IMR-90 (cell line): ENCODE measurements at regions not wholly inside any gene's neighbourhood (a gene's known extent, or its start where the extent isn't known, plus 50 kb on each side); places are given as distances from the start of the nearest gene placed in this dataset.

ENCODE experiments used
- ATAC-seq: fragments of 200-7000 bp; cut with Tn5 transposase; 2 replicates; pipeline ENCODE4 v1.9.1; 2020; ENCODE audit warnings: low read depth, mild to moderate bottlenecking, moderate library complexity
- BruUV-seq: library from RNA; stranded (reverse); fragments of 400-500 nt; replicated peaks from 2 replicates; lab custom pipeline; 2021; lab: Mats Ljungman, UMichigan
- CTCF ChIA-PET: fragments of 300-600 bp; formaldehyde crosslinking; extraction: SDS; loops from one replicate; lab custom pipeline; 2021; ENCODE audit warnings: antibody characterized with exemption; lab: Yijun Ruan, JAX
- POLR2A ChIA-PET: fragments of 300-600 bp; sonication (Branson Sonifier 250); formaldehyde crosslinking; loops from one replicate; lab custom pipeline; 2022; ENCODE audit warnings: antibody characterized with exemption; ENCODE audit not compliant: unreplicated experiment; lab: Charles Lee
- DNase-seq: peaks from one replicate; pipeline ENCODE4 v3.0.0; 2013
- H2AFZ ChIP-seq: replicated peaks from 2 replicates; pipeline ENCODE3; 2013; ENCODE audit warnings: low read length, mild to moderate bottlenecking; ENCODE audit not compliant: poor library complexity
- H2AK5ac ChIP-seq: 2 replicates; pipeline ENCODE4 v1.6.1; 2013; ENCODE audit warnings: low read depth, low read length, inconsistent platforms
- H2AK9ac ChIP-seq: replicated peaks from 2 replicates; pipeline ENCODE3; 2013; ENCODE audit warnings: mild to moderate bottlenecking, low read depth, low read length, moderate library complexity; ENCODE audit not compliant: poor library complexity
- H2BK120ac ChIP-seq: 2 replicates; pipeline ENCODE4 v1.6.1; 2013; ENCODE audit warnings: low read depth, low read length, inconsistent platforms
- H2BK15ac ChIP-seq: 3 replicates; pipeline ENCODE4 v1.6.1; 2013; ENCODE audit warnings: low read depth, low read length, inconsistent platforms
- H2BK20ac ChIP-seq: 2 replicates; pipeline ENCODE4 v1.6.1; 2013; ENCODE audit warnings: low read depth, mild to moderate bottlenecking, inconsistent platforms, low read length, moderate library complexity
- H2BK5ac ChIP-seq: 2 replicates; pipeline ENCODE4 v1.6.1; 2013; ENCODE audit warnings: mild to moderate bottlenecking, low read depth, low read length, inconsistent platforms; ENCODE audit not compliant: poor library complexity, severe bottlenecking
- H3K14ac ChIP-seq: replicated peaks from 2 replicates; pipeline ENCODE4 v1.6.1; 2013; ENCODE audit warnings: low read depth, low read length, inconsistent platforms
- H3K18ac ChIP-seq: 2 replicates; pipeline ENCODE4 v1.6.1; 2013; ENCODE audit warnings: low read depth, low read length, control low read depth
- H3K23ac ChIP-seq: 2 replicates; pipeline ENCODE4 v1.6.1; 2013; ENCODE audit warnings: low read depth, low read length, inconsistent platforms
- H3K27ac ChIP-seq: 2 replicates; pipeline ENCODE4 v1.5.1; 2013; ENCODE audit warnings: mild to moderate bottlenecking, control low read depth, low read length; ENCODE audit not compliant: insufficient read depth
- H3K27me3 ChIP-seq: 2 replicates; pipeline ENCODE4 v1.6.1; 2013; ENCODE audit warnings: low read length; ENCODE audit not compliant: control insufficient read depth, insufficient read depth
- H3K36me3 ChIP-seq: 2 replicates; pipeline ENCODE4 v1.6.1; 2013; ENCODE audit warnings: low read length, mixed read lengths; ENCODE audit not compliant: control insufficient read depth, insufficient read depth
- H3K4ac ChIP-seq: 2 replicates; pipeline ENCODE4 v1.6.1; 2013; ENCODE audit warnings: low read depth, low read length, inconsistent platforms
- H3K4me1 ChIP-seq: 2 replicates; pipeline ENCODE4 v1.6.1; 2013; ENCODE audit warnings: low read length, mixed read lengths; ENCODE audit not compliant: control insufficient read depth, insufficient read depth
- H3K4me2 ChIP-seq: 2 replicates; pipeline ENCODE4 v1.6.1; 2013; ENCODE audit warnings: low read depth, mild to moderate bottlenecking, control low read depth, low read length, moderate library complexity
- H3K4me3 ChIP-seq: 2 replicates; pipeline ENCODE4 v1.5.1; 2013; ENCODE audit warnings: low read depth, mild to moderate bottlenecking, control low read depth, low read length, moderate library complexity; ENCODE audit not compliant: insufficient read depth
- H3K56ac ChIP-seq: 2 replicates; pipeline ENCODE4 v1.6.1; 2013; ENCODE audit warnings: low read length, inconsistent platforms; ENCODE audit not compliant: insufficient read depth; ENCODE audit errors: extremely low read depth
- H3K79me1 ChIP-seq, 2 experiments: 2 replicates each; pipeline ENCODE4 v1.6.1; 2013; ENCODE audit warnings: low read length in 2 of 2, inconsistent platforms in 1 of 2, low read depth in 1 of 2
- H3K9ac ChIP-seq: 2 replicates; pipeline ENCODE4 v1.6.1; 2013; ENCODE audit warnings: low read depth, low read length, control low read depth
- H3K9me1 ChIP-seq: 2 replicates; pipeline ENCODE4 v1.6.1; 2013; ENCODE audit warnings: low read length, inconsistent platforms; ENCODE audit not compliant: insufficient read depth
- H3K9me3 ChIP-seq: 2 replicates; pipeline ENCODE4 v1.6.1; 2013; ENCODE audit warnings: low read length; ENCODE audit not compliant: control insufficient read depth, insufficient read depth
- H4K20me1 ChIP-seq: 2 replicates; pipeline ENCODE4 v1.6.1; 2013; ENCODE audit warnings: low read length, inconsistent platforms; ENCODE audit not compliant: insufficient read depth
- H4K5ac ChIP-seq: 2 replicates; pipeline ENCODE4 v1.6.1; 2013; ENCODE audit warnings: mild to moderate bottlenecking, low read depth, low read length, control low read depth
- H4K8ac ChIP-seq, 2 experiments: 2 replicates each; pipeline ENCODE4 v1.6.1; 2013; ENCODE audit warnings: low read depth in 2 of 2, low read length in 2 of 2, control low read depth in 1 of 2, inconsistent platforms in 1 of 2
- H4K91ac ChIP-seq: 2 replicates; pipeline ENCODE4 v1.6.1; 2013; ENCODE audit warnings: low read depth, low read length, inconsistent platforms; ENCODE audit not compliant: insufficient read depth
- BHLHE40 ChIP-seq: fragments of 150-350 bp; IDR thresholded peaks from 2 replicates; pipeline ENCODE4 v1.6.1; 2016; ENCODE audit warnings: mild to moderate bottlenecking, low read depth, low read length
- CHD1 ChIP-seq: IDR thresholded peaks from 2 replicates; pipeline ENCODE4 v1.6.1; 2012; ENCODE audit warnings: low read depth, low read length, improper control_type of control experiment
- WGBS, 2 experiments: methylation state at CpG; one replicate each; pipeline versions ENCODE4 v1.1.5 to v1.1.7; 2013; ENCODE audit warnings: missing lambda C conversion rate in 2 of 2; ENCODE audit not compliant: insufficient read length in 1 of 2; ENCODE audit errors: extremely low coverage in 2 of 2; 5-methylcytosine and 5-hydroxymethylcytosine counted together
- dilution Hi-C: fragments of 300-500 bp; cut with HindIII; formaldehyde crosslinking; loops from one replicate; pipeline ENCODE4 v1.14.3; 2018; ENCODE audit warnings: low sequenced_read_pairs; ENCODE audit not compliant: unreplicated experiment
- in situ Hi-C: fragments of 300-500 bp; cut with MboI; formaldehyde crosslinking; loops from 3 replicates; pipeline ENCODE4 v1.14.3; 2019; ENCODE audit warnings: low sequenced_read_pairs, inconsistent platforms, mixed read lengths
- intact Hi-C: fragments of 100-400 bp; cut with micrococcal nuclease; formaldehyde crosslinking; loops from 2 replicates; pipeline ENCODE4 v1.10.0; 2022

DNA sequence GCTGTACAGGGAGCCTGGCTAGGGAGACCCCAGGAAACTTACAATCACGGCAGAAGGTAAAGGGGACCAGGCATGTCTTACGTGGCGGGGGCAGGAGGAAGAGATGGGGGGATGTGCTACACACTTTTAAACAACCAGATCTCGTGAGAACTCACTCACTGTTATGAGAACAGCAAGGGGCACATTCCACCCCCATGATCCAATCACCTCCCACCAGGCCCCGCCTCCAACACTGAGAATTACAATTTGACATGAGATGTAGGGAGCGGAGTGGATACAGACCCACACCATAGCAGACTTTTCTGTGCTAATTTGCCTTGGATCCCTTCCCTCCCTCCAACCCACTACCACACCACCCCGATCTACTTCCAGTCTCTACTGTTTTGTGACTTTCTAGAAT is 106.7 kb upstream of the PEG3 start:
- Histone ChIP-seq H2AFZ (no peak overlapping the region), H2BK20ac (no peak overlapping the region), H3K14ac (no peak overlapping the region), H3K23ac (no peak overlapping the region), H4K5ac (no peak overlapping the region), H3K9me1 (no peaks in the 10 kb centered on the region), H3K79me1 (no peaks in the 10 kb centered on the region), H2BK15ac (no peak overlapping the region), H3K4ac (no peak overlapping the region), H2BK120ac (no peak overlapping the region), H3K56ac (no peak overlapping the region), H2BK5ac (no peak overlapping the region), H3K36me3 (no peaks in the 10 kb centered on the region), H4K8ac (no peak overlapping the region), H3K4me3 (no peak overlapping the region), H3K27ac (no peak overlapping the region), H3K4me2 (no peak overlapping the region), H2AK9ac (no peak overlapping the region), H3K9ac (no peak overlapping the region), H4K20me1 (no peaks in the 10 kb centered on the region), H4K91ac (no peak overlapping the region), H3K27me3 (no peaks in the 10 kb centered on the region), H2AK5ac (no peak overlapping the region), H3K4me1 (no peaks in the 10 kb centered on the region), H3K18ac (no peak overlapping the region), H3K9me3 (peaks cover 36% of the 10 kb centered on the region)
- dilution Hi-C loops, result no loop called here
- WGBS, 2 experiments, result no CpG with 5 or more reads among the region's 7 CpGs
- POLR2A ChIA-PET, result no interaction called here
- TF ChIP-seq BHLHE40, result no peak
- TF ChIP-seq CHD1, result no peak
- DNase-seq, result no peak
- in situ Hi-C loops, result no loop called here
- CTCF ChIA-PET, result no interaction called here
- BruUV-seq, result no TSS peak
- intact Hi-C loops, result no loop called here
- ATAC-seq, result no peak
